ENCODE measurements at regions not wholly inside any gene's neighbourhood (a gene's known extent, or its start where the extent isn't known, plus 50 kb on each side); places are given as distances from the start of the nearest gene placed in this dataset.

- TF ChIP-seq CTCF (IDR thresholded peaks at IDR 0.05) (no peak), POLR2A (IDR thresholded peaks at IDR 0.05) (no peak)
Observed at GRCh38 chr3:140850210-140850955, 91.3 kb upstream of the SLC25A36 start.

Measured in heart left ventricle (tissue), 13 donors.